PC-9 (cell line): ENCODE measurements at regions not wholly inside any gene's neighbourhood (a gene's known extent, or its start where the extent isn't known, plus 50 kb on each side); places are given as distances from the start of the nearest gene placed in this dataset.

Experiments used
- BruUV-seq: library from RNA; stranded (reverse); fragments of 400-500 nt; replicated peaks from 2 replicates; lab custom pipeline; 2021; lab: Mats Ljungman, UMichigan
- CTCF ChIA-PET: fragments of 300-600 bp; sonication (Branson Sonifier 250); formaldehyde crosslinking; loops from one replicate; lab custom pipeline; 2022; ENCODE audit warnings: antibody characterized with exemption; lab: Charles Lee
- POLR2A ChIA-PET: fragments of 300-600 bp; sonication (Branson Sonifier 250); formaldehyde crosslinking; loops from one replicate; lab custom pipeline; 2022; ENCODE audit warnings: antibody characterized with exemption; ENCODE audit not compliant: unreplicated experiment; lab: Charles Lee
- DNase-seq, 2 experiments: peaks; one replicate each; pipeline versions ENCODE4 v3.0.0 to v3.0.0-alpha.2; 2015 to 2022; ENCODE audit warnings: mixed read lengths in 1 of 2
- H2AFZ ChIP-seq: fragments of 200-600 bp; sonication (generic); 2 replicates; pipeline ENCODE4 v1.8.1; 2017; ENCODE audit warnings: antibody characterized with exemption
- H3F3A ChIP-seq: fragments of 200-600 bp; sonication (generic); 2 replicates; pipeline ENCODE4 v1.8.1; 2017; ENCODE audit warnings: antibody characterized with exemption, mild to moderate bottlenecking, low read depth; ENCODE audit not compliant: insufficient read depth
- H3K27ac ChIP-seq: fragments of 200-600 bp; sonication (generic); 2 replicates; pipeline ENCODE4 v1.6.1; 2016; ENCODE audit warnings: mixed run types
- H3K27me3 ChIP-seq: fragments of 200-600 bp; sonication (generic); 2 replicates; pipeline ENCODE4 v1.6.1; 2016; ENCODE audit warnings: low read depth, mixed run types; ENCODE audit not compliant: insufficient read depth
- H3K36me3 ChIP-seq: fragments of 200-600 bp; sonication (generic); 2 replicates; pipeline ENCODE4 v1.6.1; 2016; ENCODE audit warnings: low read depth, mixed run types
- H3K4me1 ChIP-seq: fragments of 200-600 bp; sonication (generic); replicated peaks from 2 replicates; pipeline ENCODE4 v1.6.1; 2016; ENCODE audit warnings: mixed run types; ENCODE audit not compliant: insufficient read depth
- H3K4me2 ChIP-seq: fragments of 200-600 bp; sonication (generic); 2 replicates; pipeline ENCODE4 v1.6.1; 2017; ENCODE audit warnings: mixed run types
- H3K4me3 ChIP-seq: fragments of 200-600 bp; sonication (generic); 2 replicates; pipeline ENCODE4 v1.6.1; 2016; ENCODE audit warnings: mixed run types
- H3K79me2 ChIP-seq: fragments of 200-600 bp; sonication (generic); 2 replicates; pipeline ENCODE4 v1.6.1; 2017; ENCODE audit warnings: low read depth, mixed run types
- H3K9me2 ChIP-seq: fragments of 200-600 bp; sonication (generic); 2 replicates; pipeline ENCODE4 v1.8.1; 2017; ENCODE audit warnings: mild to moderate bottlenecking; ENCODE audit not compliant: insufficient read depth
- H3K9me3 ChIP-seq: fragments of 200-600 bp; sonication (generic); 2 replicates; pipeline ENCODE4 v1.8.1; 2016; ENCODE audit warnings: low read depth; ENCODE audit not compliant: insufficient read depth
- H4K20me1 ChIP-seq: fragments of 200-600 bp; sonication (generic); 2 replicates; pipeline ENCODE4 v1.8.1; 2017; ENCODE audit not compliant: insufficient read depth
- CTCF ChIP-seq: fragments of 200-600 bp; sonication (generic); conservative IDR thresholded peaks from 2 replicates; pipeline ENCODE4 v1.6.1; 2017; ENCODE audit warnings: mixed run types, antibody characterized with exemption, mild to moderate bottlenecking, moderate library complexity
- EZH2 ChIP-seq: fragments of 200-600 bp; sonication (generic); IDR thresholded peaks from 2 replicates; pipeline ENCODE4 v1.8.0; 2017; ENCODE audit warnings: antibody characterized with exemption, low read depth
- intact Hi-C: fragments of 100-400 bp; cut with micrococcal nuclease; formaldehyde crosslinking; loops from one replicate; pipeline ENCODE4 v1.10.0; 2022; ENCODE audit not compliant: unreplicated experiment

DNA sequence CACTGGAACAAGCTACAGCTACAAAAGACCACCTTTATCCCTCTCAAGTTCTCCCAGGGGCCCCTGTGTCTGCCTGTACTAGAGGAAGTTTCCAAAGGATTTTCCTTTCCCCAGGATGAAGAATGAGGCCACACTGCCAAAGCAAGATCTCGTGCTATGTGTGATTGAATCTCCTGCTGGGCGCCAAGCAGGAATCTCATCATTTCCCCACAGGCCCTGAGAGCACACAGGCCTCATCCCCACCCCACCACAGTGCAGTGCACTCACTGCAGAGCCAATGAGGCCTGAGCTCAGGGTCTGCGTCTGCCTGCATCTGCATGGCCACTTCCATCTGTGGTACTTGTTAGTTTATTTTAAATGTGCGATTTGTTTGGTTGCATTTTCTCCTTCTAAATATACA lies 387.4 kb upstream of the ASIC2 start:
- POLR2A ChIA-PET, result no interaction called here
- no TSS peak for BruUV-seq
- CTCF ChIA-PET, result no interaction called here

DNA sequence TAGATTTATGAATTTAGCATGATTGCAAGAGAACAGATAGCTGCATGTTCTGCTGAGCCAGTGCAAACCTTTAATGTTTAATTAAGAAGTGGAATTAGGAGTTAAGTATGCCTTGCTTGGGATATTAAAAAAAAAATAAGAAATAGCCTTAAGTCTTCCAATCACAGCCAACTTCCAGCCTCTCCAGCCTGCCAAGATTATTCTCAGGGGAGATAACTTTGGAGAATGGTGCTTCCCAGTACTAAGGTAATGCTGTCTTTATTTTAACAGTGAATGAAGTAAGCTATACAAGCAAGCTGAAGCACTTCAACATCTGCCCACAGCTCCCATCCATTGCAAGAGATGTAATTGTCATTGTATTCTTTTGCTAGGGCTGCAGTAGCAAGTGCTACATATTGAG lies 389.5 kb upstream of the ASIC2 start:
- Histone ChIP-seq H3F3A (no peaks in the 10 kb centered on the region), H3K27me3 (peaks cover 12% of the 10 kb centered on the region; the same call in 1 of the 2 replicates), H3K4me3 (no peak overlapping the region), H4K20me1 (no peaks in the 10 kb centered on the region), H3K27ac (no peak overlapping the region), H3K4me1 (no peaks in the 10 kb centered on the region), H3K9me2 (no peaks in the 10 kb centered on the region), H3K79me2 (no peaks in the 10 kb centered on the region), H3K9me3 (no peaks in the 10 kb centered on the region), H2AFZ (no peak overlapping the region), H3K36me3 (no peaks in the 10 kb centered on the region), H3K4me2 (no peak overlapping the region)
- BruUV-seq, result no TSS peak
- POLR2A ChIA-PET, result no interaction called here
- TF ChIP-seq CTCF, result no peak
- TF ChIP-seq EZH2, result no peak
- no peak for DNase-seq
- intact Hi-C loops, result no loop called here
- CTCF ChIA-PET, result no interaction called here

More for the DNA sequence above, 387.4 kb upstream of the ASIC2 start:
- no peaks in the 10 kb centered on the region for H3K9me3 ChIP-seq
- no peak overlapping the region for H3K4me3 ChIP-seq
- H3K27me3 ChIP-seq, result peaks cover 12% of the 10 kb centered on the region; the same call in 1 of the 2 replicates
- H3K4me2 ChIP-seq, result no peak overlapping the region
- intact Hi-C loops, result no loop called here
- no peaks in the 10 kb centered on the region for H4K20me1 ChIP-seq
- H3K79me2 ChIP-seq, result no peaks in the 10 kb centered on the region
- no peaks in the 10 kb centered on the region for H3F3A ChIP-seq
- TF ChIP-seq CTCF (no peak), EZH2 (no peak)
- no peaks in the 10 kb centered on the region for H3K9me2 ChIP-seq
- DNase-seq, result no peak
- H2AFZ ChIP-seq, result no peak overlapping the region
- H3K36me3 ChIP-seq, result no peaks in the 10 kb centered on the region
- no peaks in the 10 kb centered on the region for H3K4me1 ChIP-seq
- H3K27ac ChIP-seq, result no peak overlapping the region

- H4K20me1 ChIP-seq, result no peaks in the 10 kb centered on the region
- H2AFZ ChIP-seq, result no peak overlapping the region
- no peak overlapping the region for H3K4me2 ChIP-seq
- TF ChIP-seq EZH2, result no peak
- no peaks in the 10 kb centered on the region for H3F3A ChIP-seq
- no peak overlapping the region for H3K27ac ChIP-seq
- H3K36me3 ChIP-seq, result no peaks in the 10 kb centered on the region
- no peaks in the 10 kb centered on the region for H3K9me2 ChIP-seq
- H3K4me3 ChIP-seq, result no peak overlapping the region
- H3K4me1 ChIP-seq, result no peaks in the 10 kb centered on the region
- DNase-seq, result no peak
- no peaks in the 10 kb centered on the region for H3K9me3 ChIP-seq
- no TSS peak for BruUV-seq
- CTCF ChIA-PET, result no interaction called here
- intact Hi-C loops, result no loop called here
- H3K27me3 ChIP-seq, result peaks cover 12% of the 10 kb centered on the region; the same call in 1 of the 2 replicates
- H3K79me2 ChIP-seq, result no peaks in the 10 kb centered on the region
- POLR2A ChIA-PET, result no interaction called here
Measured at GRCh38 chr17:33684735-33685134, 391.6 kb upstream of the ASIC2 start.

DNA sequence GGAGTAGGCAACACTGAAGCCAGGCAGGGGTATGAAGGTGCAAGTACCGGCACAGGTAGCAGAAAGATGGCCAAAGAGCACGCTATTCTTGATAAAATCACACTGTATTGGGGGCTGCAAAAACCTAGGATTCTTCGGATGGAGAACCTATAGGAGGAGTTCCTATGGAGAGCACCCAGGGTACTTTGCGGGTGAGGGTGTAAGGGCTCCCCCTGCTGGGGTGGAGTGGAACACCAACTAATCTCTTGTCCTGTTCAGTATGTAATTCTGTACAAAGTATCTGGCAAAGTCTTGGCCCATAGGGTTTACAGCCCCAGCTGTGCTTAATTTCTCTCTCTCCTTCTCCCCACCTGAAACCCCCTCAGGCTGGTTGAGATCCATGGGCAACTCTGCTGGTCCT lies 393.1 kb upstream of the ASIC2 start:
- Histone ChIP-seq H3K9me3 (no peaks in the 10 kb centered on the region), H2AFZ (no peak overlapping the region), H3K27ac (no peak overlapping the region), H3K4me2 (no peak overlapping the region), H4K20me1 (no peaks in the 10 kb centered on the region), H3K9me2 (no peaks in the 10 kb centered on the region), H3K27me3 (peaks cover 12% of the 10 kb centered on the region; the same call in 1 of the 2 replicates), H3K36me3 (no peaks in the 10 kb centered on the region), H3K4me1 (no peaks in the 10 kb centered on the region), H3F3A (no peaks in the 10 kb centered on the region), H3K4me3 (no peak overlapping the region), H3K79me2 (no peaks in the 10 kb centered on the region)
- DNase-seq, result no peak
- ChIA-PET CTCF (no interaction called here), POLR2A (no interaction called here)
- no TSS peak for BruUV-seq
- intact Hi-C loops, result no loop called here
- peak; percentile 53; the same call in 1 of the 2 replicates for TF ChIP-seq CTCF
- TF ChIP-seq EZH2, result no peak
